Memory B cell (primary cell): ENCODE measurements at regions not wholly inside any gene's neighbourhood (a gene's known extent, or its start where the extent isn't known, plus 50 kb on each side); places are given as distances from the start of the nearest gene placed in this dataset.
A peak's percentile ranks its signal among the peaks of the same experiment; 100 is the strongest.

Experiments used
- ATAC-seq: fragments of 150-1000 bp; cut with Tn5 transposase; 2 replicates; pipeline ENCODE4 v1.10.0; 2021; ENCODE audit warnings: low read depth, mild to moderate bottlenecking, moderate library complexity
- DNase-seq, 2 donors: peaks; one replicate each; pipeline ENCODE4 v3.0.0; 2022; ENCODE audit warnings: low spot score in 2 of 2
- H3K27ac Mint-ChIP-seq: one replicate; pipeline ENCODE4 v1.8.0; 2022; ENCODE audit warnings: mild to moderate bottlenecking, moderate library complexity, mixed read lengths
- H3K27me3 Mint-ChIP-seq: one replicate; pipeline ENCODE4 v1.8.0; 2022; ENCODE audit warnings: mixed read lengths
- H3K36me3 Mint-ChIP-seq: one replicate; pipeline ENCODE4 v1.8.0; 2022; ENCODE audit warnings: mild to moderate bottlenecking, mixed read lengths
- H3K4me1 Mint-ChIP-seq: one replicate; pipeline ENCODE4 v1.8.0; 2022; ENCODE audit warnings: mixed read lengths
- H3K4me3 Mint-ChIP-seq: one replicate; pipeline ENCODE4 v1.8.0; 2022; ENCODE audit warnings: mild to moderate bottlenecking, moderate library complexity, mixed read lengths
- H3K9me3 Mint-ChIP-seq: one replicate; pipeline ENCODE4 v1.8.0; 2022; ENCODE audit warnings: mixed read lengths

GRCh38 chr6:168369786-168370185 is 50.2 kb upstream of the DACT2 start:
- no peaks in the 10 kb centered on the region for H3K36me3 Mint-ChIP-seq
- no peaks in the 10 kb centered on the region for H3K9me3 Mint-ChIP-seq
- H3K27ac Mint-ChIP-seq: no peak overlapping the region
- peaks cover 5% of the 10 kb centered on the region for H3K27me3 Mint-ChIP-seq
- H3K4me3 Mint-ChIP-seq: no peak overlapping the region
- no peaks in the 10 kb centered on the region for H3K4me1 Mint-ChIP-seq
- ATAC-seq: no peak
- no peak for DNase-seq

GRCh38 chr6:168370310-168370991 is 50.9 kb upstream of the DACT2 start:
- H3K36me3 Mint-ChIP-seq: no peaks in the 10 kb centered on the region
- no peak for ATAC-seq

GRCh38 chr6:168371185-168371584 is 51.6 kb upstream of the DACT2 start:
- no peak overlapping the region for H3K27ac Mint-ChIP-seq

More at GRCh38 chr6:168370310-168370991, 50.9 kb upstream of the DACT2 start:
- Mint-ChIP-seq H3K4me3 (no peak overlapping the region), H3K27ac (no peak overlapping the region), H3K27me3 (peaks cover 5% of the 10 kb centered on the region), H3K9me3 (no peaks in the 10 kb centered on the region), H3K4me1 (no peaks in the 10 kb centered on the region)
- peak in 1 of 2 donors; percentile 33 for DNase-seq

GRCh38 chr6:168371618-168371980 is 52.0 kb upstream of the DACT2 start:
- Mint-ChIP-seq H3K9me3 (no peaks in the 10 kb centered on the region), H3K27me3 (peaks cover 5% of the 10 kb centered on the region), H3K4me1 (no peaks in the 10 kb centered on the region), H3K27ac (no peak overlapping the region), H3K4me3 (no peak overlapping the region), H3K36me3 (no peaks in the 10 kb centered on the region)
- DNase-seq: no peak
- no peak for ATAC-seq

More at GRCh38 chr6:168371185-168371584, 51.6 kb upstream of the DACT2 start:
- Mint-ChIP-seq H3K4me3 (no peak overlapping the region), H3K4me1 (no peaks in the 10 kb centered on the region), H3K27me3 (peaks cover 5% of the 10 kb centered on the region), H3K9me3 (no peaks in the 10 kb centered on the region), H3K36me3 (no peaks in the 10 kb centered on the region)
- ATAC-seq: no peak
- DNase-seq: no peak

GRCh38 chr6:168371981-168372711 is 52.6 kb upstream of the DACT2 start:
- peaks cover 5% of the 10 kb centered on the region for H3K27me3 Mint-ChIP-seq
- no peaks in the 10 kb centered on the region for H3K9me3 Mint-ChIP-seq
- no peaks in the 10 kb centered on the region for H3K4me1 Mint-ChIP-seq
- ATAC-seq: no peak
- H3K27ac Mint-ChIP-seq: no peak overlapping the region
- no peaks in the 10 kb centered on the region for H3K36me3 Mint-ChIP-seq
- DNase-seq: no peak
- no peak overlapping the region for H3K4me3 Mint-ChIP-seq

- H3K9me3 Mint-ChIP-seq: no peaks in the 10 kb centered on the region
- H3K36me3 Mint-ChIP-seq: no peaks in the 10 kb centered on the region
- no peak overlapping the region for H3K27ac Mint-ChIP-seq
- ATAC-seq (no peak), DNase-seq (no peak)
- H3K4me1 Mint-ChIP-seq: no peaks in the 10 kb centered on the region
- peaks cover 3% of the 10 kb centered on the region for H3K27me3 Mint-ChIP-seq
- H3K4me3 Mint-ChIP-seq: no peak overlapping the region
Measured at GRCh38 chr6:168372889-168373288, 53.3 kb upstream of the DACT2 start.

GRCh38 chr6:168373389-168373788 is 53.8 kb upstream of the DACT2 start:
- Mint-ChIP-seq H3K4me3 (no peak overlapping the region), H3K4me1 (no peaks in the 10 kb centered on the region), H3K9me3 (no peaks in the 10 kb centered on the region), H3K27ac (no peak overlapping the region), H3K27me3 (peaks cover 3% of the 10 kb centered on the region), H3K36me3 (no peaks in the 10 kb centered on the region)
- no peak for DNase-seq
- no peak for ATAC-seq

GRCh38 chr6:168374051-168374502 is 54.5 kb upstream of the DACT2 start:
- DNase-seq (no peak), ATAC-seq (no peak)
- H3K9me3 Mint-ChIP-seq: no peaks in the 10 kb centered on the region
- H3K4me3 Mint-ChIP-seq: no peak overlapping the region
- peaks cover under 1% of the 10 kb centered on the region for H3K27me3 Mint-ChIP-seq
- H3K4me1 Mint-ChIP-seq: no peaks in the 10 kb centered on the region
- no peaks in the 10 kb centered on the region for H3K36me3 Mint-ChIP-seq
- H3K27ac Mint-ChIP-seq: no peak overlapping the region

GRCh38 chr6:168374541-168375071 is 55.0 kb upstream of the DACT2 start:
- ATAC-seq: no peak
- no peak overlapping the region for H3K4me3 Mint-ChIP-seq
- no peak for DNase-seq
- no peaks in the 10 kb centered on the region for H3K27me3 Mint-ChIP-seq
- H3K36me3 Mint-ChIP-seq: no peaks in the 10 kb centered on the region
- H3K9me3 Mint-ChIP-seq: no peaks in the 10 kb centered on the region
- H3K4me1 Mint-ChIP-seq: no peaks in the 10 kb centered on the region
- no peak overlapping the region for H3K27ac Mint-ChIP-seq

GRCh38 chr6:168376120-168376519 is 56.5 kb upstream of the DACT2 start:
- ATAC-seq (no peak), DNase-seq (no peak)
- Mint-ChIP-seq H3K4me3 (no peak overlapping the region), H3K4me1 (no peaks in the 10 kb centered on the region), H3K27me3 (no peaks in the 10 kb centered on the region), H3K27ac (no peak overlapping the region), H3K36me3 (no peaks in the 10 kb centered on the region), H3K9me3 (no peaks in the 10 kb centered on the region)

GRCh38 chr6:168376811-168377483 is 57.4 kb upstream of the DACT2 start:
- no peaks in the 10 kb centered on the region for H3K27me3 Mint-ChIP-seq
- H3K36me3 Mint-ChIP-seq: no peaks in the 10 kb centered on the region
- ATAC-seq (no peak), DNase-seq (no peak)
- H3K4me1 Mint-ChIP-seq: no peaks in the 10 kb centered on the region
- H3K27ac Mint-ChIP-seq: no peak overlapping the region
- H3K4me3 Mint-ChIP-seq: no peak overlapping the region
- no peaks in the 10 kb centered on the region for H3K9me3 Mint-ChIP-seq

GRCh38 chr6:168377484-168377855 is 57.9 kb upstream of the DACT2 start:
- Mint-ChIP-seq H3K36me3 (no peaks in the 10 kb centered on the region), H3K4me1 (no peaks in the 10 kb centered on the region), H3K27ac (no peak overlapping the region)

GRCh38 chr6:168377856-168378832 is 58.6 kb upstream of the DACT2 start:
- DNase-seq (no peak), ATAC-seq (no peak)
- H3K36me3 Mint-ChIP-seq: no peaks in the 10 kb centered on the region
- H3K4me3 Mint-ChIP-seq: no peak overlapping the region
- H3K9me3 Mint-ChIP-seq: no peaks in the 10 kb centered on the region
- no peaks in the 10 kb centered on the region for H3K27me3 Mint-ChIP-seq
- no peak overlapping the region for H3K27ac Mint-ChIP-seq
- H3K4me1 Mint-ChIP-seq: no peaks in the 10 kb centered on the region

More at GRCh38 chr6:168377484-168377855, 57.9 kb upstream of the DACT2 start:
- no peak for DNase-seq
- H3K4me3 Mint-ChIP-seq: no peak overlapping the region
- no peaks in the 10 kb centered on the region for H3K9me3 Mint-ChIP-seq
- no peaks in the 10 kb centered on the region for H3K27me3 Mint-ChIP-seq
- no peak for ATAC-seq
